ENCODE measurements at regions not wholly inside any gene's neighbourhood (a gene's known extent, or its start where the extent isn't known, plus 50 kb on each side); places are given as distances from the start of the nearest gene placed in this dataset.

- Histone ChIP-seq H3K9me3 (no peaks in the 10 kb centered on the region), H3K4me1 (no peaks in the 10 kb centered on the region), H3K36me3 (replicated peaks in 1 of 2; ENCODE audit: insufficient read depth in 1 of 2, low read depth in 2 of 2) (no peaks in the 10 kb centered on the region), H3K27ac (no peak overlapping the region), H3K27me3 (no peaks in the 10 kb centered on the region), H3K4me3 (no peak overlapping the region)
- TF ChIP-seq, protein P1, sequence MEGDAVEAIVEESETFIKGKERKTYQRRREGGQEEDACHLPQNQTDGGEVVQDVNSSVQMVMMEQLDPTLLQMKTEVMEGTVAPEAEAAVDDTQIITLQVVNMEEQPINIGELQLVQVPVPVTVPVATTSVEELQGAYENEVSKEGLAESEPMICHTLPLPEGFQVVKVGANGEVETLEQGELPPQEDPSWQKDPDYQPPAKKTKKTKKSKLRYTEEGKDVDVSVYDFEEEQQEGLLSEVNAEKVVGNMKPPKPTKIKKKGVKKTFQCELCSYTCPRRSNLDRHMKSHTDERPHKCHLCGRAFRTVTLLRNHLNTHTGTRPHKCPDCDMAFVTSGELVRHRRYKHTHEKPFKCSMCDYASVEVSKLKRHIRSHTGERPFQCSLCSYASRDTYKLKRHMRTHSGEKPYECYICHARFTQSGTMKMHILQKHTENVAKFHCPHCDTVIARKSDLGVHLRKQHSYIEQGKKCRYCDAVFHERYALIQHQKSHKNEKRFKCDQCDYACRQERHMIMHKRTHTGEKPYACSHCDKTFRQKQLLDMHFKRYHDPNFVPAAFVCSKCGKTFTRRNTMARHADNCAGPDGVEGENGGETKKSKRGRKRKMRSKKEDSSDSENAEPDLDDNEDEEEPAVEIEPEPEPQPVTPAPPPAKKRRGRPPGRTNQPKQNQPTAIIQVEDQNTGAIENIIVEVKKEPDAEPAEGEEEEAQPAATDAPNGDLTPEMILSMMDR (IDR thresholded peaks at IDR 0.05), result no peak
- WGBS, 2 donors, result 63 to 66% methylated on average over 3 of the region's 3 CpGs
- DNase-seq, result no peak
- intact Hi-C loops (cut with DNase I), result no loop called here
- ATAC-seq, result no peak
Measured at GRCh38 chr2:122610948-122611609, 855.6 kb downstream of the TSN start.

- WGBS, 2 donors, result 13 to 30% methylated on average over 3 of the region's 3 CpGs
Measured at GRCh38 chr2:122622934-122623333, 867.5 kb downstream of the TSN start.

GRCh38 chr2:122627388-122627787, 871.9 kb downstream of the TSN start:
- TF ChIP-seq, protein P1 (IDR thresholded peaks at IDR 0.05), result no peak
- TF ChIP-seq POLR2A (IDR thresholded peaks at IDR 0.05), result no peak
- WGBS, 2 donors, result 17 to 37% methylated on average over 3 of the region's 3 CpGs
- Histone ChIP-seq H3K36me3 (replicated peaks in 1 of 2; ENCODE audit: insufficient read depth in 1 of 2, low read depth in 2 of 2) (no peaks in the 10 kb centered on the region), H3K27me3 (no peaks in the 10 kb centered on the region), H3K9me3 (no peaks in the 10 kb centered on the region), H3K4me1 (no peaks in the 10 kb centered on the region), H3K27ac (no peak overlapping the region), H3K4me3 (no peak overlapping the region)
- DNase-seq (no peak), ATAC-seq (no peak)
- intact Hi-C loops (cut with DNase I), result no loop called here

More at GRCh38 chr2:122622934-122623333, 867.5 kb downstream of the TSN start:
- no peaks in the 10 kb centered on the region for H3K27me3 ChIP-seq
- no peak overlapping the region for H3K4me3 ChIP-seq
- H3K36me3 ChIP-seq (replicated peaks in 1 of 2; ENCODE audit: insufficient read depth in 1 of 2, low read depth in 2 of 2), result no peaks in the 10 kb centered on the region
- no peak for TF ChIP-seq POLR2A (IDR thresholded peaks at IDR 0.05)
- TF ChIP-seq, protein P1 (IDR thresholded peaks at IDR 0.05), result no peak
- DNase-seq (no peak), ATAC-seq (no peak)
- intact Hi-C loops (cut with DNase I), result no loop called here
- no peak overlapping the region for H3K27ac ChIP-seq
- H3K4me1 ChIP-seq, result no peaks in the 10 kb centered on the region
- H3K9me3 ChIP-seq, result no peaks in the 10 kb centered on the region

DNA sequence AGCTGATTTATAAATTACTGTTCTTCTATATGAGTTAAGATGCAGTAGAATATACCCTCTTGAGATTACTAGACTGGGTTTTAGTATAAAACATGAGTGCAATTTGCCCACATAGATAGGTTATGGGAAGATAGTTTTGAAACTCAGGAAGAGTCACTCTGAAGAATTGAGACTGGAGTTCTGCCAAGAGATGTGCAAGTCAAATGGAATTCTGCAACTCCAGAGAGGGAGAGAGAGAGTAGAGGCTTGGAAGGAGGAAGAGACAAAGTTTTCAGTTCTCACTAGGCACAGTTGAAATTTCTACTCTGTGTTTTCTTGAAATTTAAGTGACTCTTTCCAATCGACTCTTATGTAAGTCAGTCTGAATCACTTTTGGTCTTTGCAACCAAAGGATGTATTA, 878.8 kb downstream of the TSN start:
- no peak overlapping the region for H3K27ac ChIP-seq
- H3K27me3 ChIP-seq, result no peaks in the 10 kb centered on the region
- H3K4me1 ChIP-seq, result no peaks in the 10 kb centered on the region
- H3K36me3 ChIP-seq (replicated peaks in 1 of 2; ENCODE audit: insufficient read depth in 1 of 2, low read depth in 2 of 2), result no peaks in the 10 kb centered on the region
- no peak overlapping the region for H3K4me3 ChIP-seq
- ATAC-seq (no peak), DNase-seq (no peak)
- TF ChIP-seq, protein P1 (IDR thresholded peaks at IDR 0.05), result no peak
- TF ChIP-seq POLR2A (IDR thresholded peaks at IDR 0.05), result no peak
- intact Hi-C loops (cut with DNase I), result no loop called here
- no peaks in the 10 kb centered on the region for H3K9me3 ChIP-seq
- WGBS, 2 donors, result 76 to 83% methylated on average over 1 of the region's 1 CpG

GRCh38 chr2:122634920-122635319, 879.5 kb downstream of the TSN start:
- no peak for ATAC-seq
- Histone ChIP-seq H3K27ac (no peak overlapping the region), H3K4me3 (no peak overlapping the region), H3K27me3 (no peaks in the 10 kb centered on the region), H3K36me3 (replicated peaks in 1 of 2; ENCODE audit: insufficient read depth in 1 of 2, low read depth in 2 of 2) (no peaks in the 10 kb centered on the region), H3K4me1 (no peaks in the 10 kb centered on the region), H3K9me3 (no peaks in the 10 kb centered on the region)
- no peak for TF ChIP-seq POLR2A (IDR thresholded peaks at IDR 0.05)
- TF ChIP-seq, protein P1 (IDR thresholded peaks at IDR 0.05), result no peak
- WGBS, 2 donors, result 84 to 85% methylated on average over 2 of the region's 2 CpGs
- no peak for DNase-seq
- intact Hi-C loops (cut with DNase I), result no loop called here

All from body of pancreas (tissue), 4 donors.